H9 (cell line): ENCODE measurements at regions not wholly inside any gene's neighbourhood (a gene's known extent, or its start where the extent isn't known, plus 50 kb on each side); places are given as distances from the start of the nearest gene placed in this dataset.

Source experiments
- DNase-seq: peaks from one replicate; pipeline ENCODE4 v3.0.0-alpha.2; 2017
- H2AFZ ChIP-seq: one replicate; pipeline ENCODE4 v1.6.1; 2013; ENCODE audit warnings: mild to moderate bottlenecking, low read length, control low read depth, moderate library complexity
- H2AK5ac ChIP-seq: 2 replicates; pipeline ENCODE4 v1.6.1; 2013; ENCODE audit warnings: low read length, control low read depth, mixed read lengths; ENCODE audit not compliant: insufficient read length
- H2BK120ac ChIP-seq: one replicate; pipeline ENCODE4 v1.6.1; 2013; ENCODE audit warnings: low read depth, mild to moderate bottlenecking, low read length, control low read depth, inconsistent platforms; ENCODE audit not compliant: poor library complexity, severe bottlenecking
- H2BK12ac ChIP-seq: 2 replicates; pipeline ENCODE4 v1.6.1; 2013; ENCODE audit warnings: low read length, control low read depth, mixed read lengths, low read depth; ENCODE audit not compliant: insufficient read length
- H2BK15ac ChIP-seq: 2 replicates; pipeline ENCODE4 v1.6.1; 2013; ENCODE audit warnings: low read depth, low read length, control low read depth
- H2BK20ac ChIP-seq: one replicate; pipeline ENCODE4 v1.6.1; 2013; ENCODE audit warnings: low read depth, mild to moderate bottlenecking, low read length, control low read depth, inconsistent platforms; ENCODE audit not compliant: poor library complexity, severe bottlenecking
- H2BK5ac ChIP-seq: 2 replicates; pipeline ENCODE4 v1.6.1; 2013; ENCODE audit warnings: low read length, control low read depth, mixed read lengths; ENCODE audit not compliant: insufficient read length
- H3K14ac ChIP-seq: 2 replicates; pipeline ENCODE4 v1.6.1; 2013; ENCODE audit warnings: low read length, control low read depth; ENCODE audit not compliant: insufficient read depth
- H3K18ac ChIP-seq: 2 replicates; pipeline ENCODE4 v1.6.1; 2013; ENCODE audit warnings: low read depth, mild to moderate bottlenecking, mixed read lengths, low read length, control low read depth; ENCODE audit not compliant: insufficient read length
- H3K23ac ChIP-seq: 2 replicates; pipeline ENCODE4 v1.6.1; 2013; ENCODE audit warnings: low read length, control low read depth, mixed read lengths, low read depth; ENCODE audit not compliant: insufficient read length
- H3K23me2 ChIP-seq: 2 replicates; pipeline ENCODE4 v1.6.1; 2013; ENCODE audit warnings: low read depth, mild to moderate bottlenecking, mixed read lengths, low read length, control low read depth; ENCODE audit not compliant: insufficient read length, poor library complexity, severe bottlenecking
- H3K27ac ChIP-seq: 2 replicates; pipeline ENCODE4 v1.5.1; 2013; ENCODE audit warnings: low read length, control low read depth, mixed read lengths, low read depth; ENCODE audit not compliant: insufficient read length
- H3K27me3 ChIP-seq: 2 replicates; pipeline ENCODE4 v1.6.1; 2013; ENCODE audit warnings: low read length, control low read depth, inconsistent platforms; ENCODE audit not compliant: insufficient read depth
- H3K4ac ChIP-seq: 2 replicates; pipeline ENCODE4 v1.6.1; 2013; ENCODE audit warnings: low read depth, mild to moderate bottlenecking, control low read depth, inconsistent platforms, low read length, moderate library complexity
- H3K4me1 ChIP-seq: 2 replicates; pipeline ENCODE4 v1.6.1; 2013; ENCODE audit warnings: low read length, control low read depth, inconsistent platforms; ENCODE audit not compliant: insufficient read depth
- H3K4me2 ChIP-seq: 2 replicates; pipeline ENCODE4 v1.6.1; 2013; ENCODE audit warnings: low read length, control low read depth, mixed read lengths; ENCODE audit not compliant: insufficient read length, insufficient read depth
- H3K56ac ChIP-seq: 2 replicates; pipeline ENCODE4 v1.6.1; 2013; ENCODE audit warnings: low read depth, mild to moderate bottlenecking, mixed read lengths, low read length, control low read depth; ENCODE audit not compliant: insufficient read length
- H3K79me1 ChIP-seq: 2 replicates; pipeline ENCODE4 v1.6.1; 2013; ENCODE audit warnings: low read depth, mild to moderate bottlenecking, moderate library complexity, low read length, control low read depth, inconsistent platforms; ENCODE audit not compliant: insufficient read depth, poor library complexity, severe bottlenecking
- H3K79me2 ChIP-seq: 2 replicates; pipeline ENCODE4 v1.6.1; 2013; ENCODE audit warnings: low read length, control low read depth, inconsistent platforms; ENCODE audit not compliant: insufficient read depth
- H3K9ac ChIP-seq: 2 replicates; pipeline ENCODE4 v1.6.1; 2013; ENCODE audit warnings: low read length, control low read depth, mixed read lengths; ENCODE audit not compliant: insufficient read length; ENCODE audit errors: extremely low read depth
- H3K9me3 ChIP-seq: one replicate; pipeline ENCODE4 v1.6.1; 2013; ENCODE audit warnings: low read depth, low read length, inconsistent platforms; ENCODE audit not compliant: control insufficient read depth
- H3T11ph ChIP-seq: one replicate; pipeline ENCODE4 v1.6.1; 2013; ENCODE audit warnings: mild to moderate bottlenecking, low read length, control low read depth, inconsistent platforms
- H4K20me1 ChIP-seq: one replicate; pipeline ENCODE4 v1.6.1; 2013; ENCODE audit not compliant: control insufficient read depth, insufficient read length, insufficient read depth
- H4K5ac ChIP-seq: 2 replicates; pipeline ENCODE4 v1.6.1; 2013; ENCODE audit warnings: low read depth, mild to moderate bottlenecking, mixed read lengths, low read length, control low read depth; ENCODE audit not compliant: insufficient read length
- H4K8ac ChIP-seq: replicated peaks from 2 replicates; pipeline ENCODE4 v1.6.1; 2013; ENCODE audit warnings: low read length, control low read depth, mixed read lengths, low read depth; ENCODE audit not compliant: insufficient read length
- H4K91ac ChIP-seq: 2 replicates; pipeline ENCODE4 v1.6.1; 2013; ENCODE audit warnings: low read depth, mild to moderate bottlenecking, moderate library complexity, mixed read lengths, low read length, control low read depth; ENCODE audit not compliant: insufficient read length
- H3K27ac Mint-ChIP-seq, 3 experiments: 2 replicates in 2 of 3; 3 replicates in 1 of 3; pipeline ENCODE4 v1.8.0; 2020 to 2021; ENCODE audit warnings: mixed read lengths in 3 of 3, mild to moderate bottlenecking in 1 of 3, moderate library complexity in 1 of 3
- H3K27me3 Mint-ChIP-seq: 2 replicates; pipeline ENCODE4 v1.8.0; 2021; ENCODE audit warnings: low read depth, mild to moderate bottlenecking, moderate library complexity, mixed read lengths
- H3K36me3 Mint-ChIP-seq, 3 experiments: 2 replicates in 2 of 3; 3 replicates in 1 of 3; pipeline ENCODE4 v1.8.0; 2020 to 2021; ENCODE audit warnings: low read depth in 3 of 3, mixed read lengths in 3 of 3; ENCODE audit not compliant: insufficient read depth in 1 of 3
- H3K4me1 Mint-ChIP-seq, 2 experiments: 2 replicates each; pipeline ENCODE4 v1.8.0; 2020; ENCODE audit warnings: mixed read lengths in 2 of 2
- H3K4me3 Mint-ChIP-seq, 2 experiments: 2 replicates in 1 of 2; 3 replicates in 1 of 2; pipeline ENCODE4 v1.8.0; 2020 to 2021; ENCODE audit warnings: mild to moderate bottlenecking in 2 of 2, mixed read lengths in 2 of 2, moderate library complexity in 1 of 2
- H3K9me3 Mint-ChIP-seq, 2 experiments: 2 replicates in 1 of 2; 3 replicates in 1 of 2; pipeline ENCODE4 v1.8.0; 2020; ENCODE audit warnings: mild to moderate bottlenecking in 2 of 2, mixed read lengths in 2 of 2, moderate library complexity in 1 of 2
- WGBS: extraction: QIAGEN DNeasy Blood & Tissue Kit; methylation state at CpG from one replicate; pipeline ENCODE4 v1.1.7; 2013; ENCODE audit warnings: missing lambda C conversion rate, low lambda C conversion rate, mixed read lengths; ENCODE audit not compliant: insufficient read length; ENCODE audit errors: extremely low coverage; 5-methylcytosine and 5-hydroxymethylcytosine counted together
- TF ChIP-seq, protein P1 (sequence below): fragments of 200-600 bp; sonication (generic); conservative IDR thresholded peaks from 3 replicates; pipeline ENCODE4 v1.8.0; 2021; ENCODE audit warnings: antibody characterized with exemption, mild to moderate bottlenecking

DNA sequence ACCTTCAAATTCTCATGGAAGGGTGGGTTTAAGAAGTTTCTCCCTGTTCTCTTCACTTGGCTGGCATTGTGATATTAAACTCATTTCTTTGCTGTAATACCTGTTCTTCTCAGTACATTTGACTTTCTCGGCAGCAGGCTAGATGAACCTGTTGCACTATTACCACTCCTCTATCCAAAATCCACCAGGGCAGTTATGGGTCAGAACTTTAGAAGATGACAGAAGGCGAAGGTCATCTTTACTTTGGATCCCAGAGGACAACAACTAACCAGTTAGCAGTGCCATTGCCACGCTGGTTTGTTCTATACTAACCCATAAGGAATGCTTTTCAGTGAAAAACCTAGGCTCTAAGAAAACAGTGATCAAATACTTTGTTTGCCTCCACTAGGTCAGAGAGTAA is 901.0 kb downstream of the TSN start:
- WGBS, result no CpG with 5 or more reads among the region's 3 CpGs
- H3K4ac ChIP-seq, result no peak overlapping the region

More for the DNA sequence above, 901.0 kb downstream of the TSN start:
- H3K23ac ChIP-seq, result no peak overlapping the region
- H2BK5ac ChIP-seq, result no peak overlapping the region
- H3K9ac ChIP-seq, result no peak overlapping the region
- peaks cover 12% of the 10 kb centered on the region for H3K4me1 ChIP-seq
- H2BK20ac ChIP-seq, result no peak overlapping the region
- no peak for DNase-seq
- H3T11ph ChIP-seq, result no peak overlapping the region
- no peak overlapping the region for H3K4me2 ChIP-seq
- H2AK5ac ChIP-seq, result no peak overlapping the region
- peak overlapping the region in 2 of 3 experiments; percentile 52 to 95; a peak in 4 of 7 replicates for H3K27ac Mint-ChIP-seq
- H3K79me1 ChIP-seq, result no peaks in the 10 kb centered on the region
- H4K5ac ChIP-seq, result no peak overlapping the region
- no peak overlapping the region for H4K91ac ChIP-seq
- TF ChIP-seq, protein P1, sequence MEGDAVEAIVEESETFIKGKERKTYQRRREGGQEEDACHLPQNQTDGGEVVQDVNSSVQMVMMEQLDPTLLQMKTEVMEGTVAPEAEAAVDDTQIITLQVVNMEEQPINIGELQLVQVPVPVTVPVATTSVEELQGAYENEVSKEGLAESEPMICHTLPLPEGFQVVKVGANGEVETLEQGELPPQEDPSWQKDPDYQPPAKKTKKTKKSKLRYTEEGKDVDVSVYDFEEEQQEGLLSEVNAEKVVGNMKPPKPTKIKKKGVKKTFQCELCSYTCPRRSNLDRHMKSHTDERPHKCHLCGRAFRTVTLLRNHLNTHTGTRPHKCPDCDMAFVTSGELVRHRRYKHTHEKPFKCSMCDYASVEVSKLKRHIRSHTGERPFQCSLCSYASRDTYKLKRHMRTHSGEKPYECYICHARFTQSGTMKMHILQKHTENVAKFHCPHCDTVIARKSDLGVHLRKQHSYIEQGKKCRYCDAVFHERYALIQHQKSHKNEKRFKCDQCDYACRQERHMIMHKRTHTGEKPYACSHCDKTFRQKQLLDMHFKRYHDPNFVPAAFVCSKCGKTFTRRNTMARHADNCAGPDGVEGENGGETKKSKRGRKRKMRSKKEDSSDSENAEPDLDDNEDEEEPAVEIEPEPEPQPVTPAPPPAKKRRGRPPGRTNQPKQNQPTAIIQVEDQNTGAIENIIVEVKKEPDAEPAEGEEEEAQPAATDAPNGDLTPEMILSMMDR, result no peak
- H2BK120ac ChIP-seq, result no peak overlapping the region
- no peak overlapping the region for H4K8ac ChIP-seq
- no peak overlapping the region for H3K27ac ChIP-seq
- no peaks in the 10 kb centered on the region; a peak in 1 of 7 replicates for H3K36me3 Mint-ChIP-seq
- H3K4me3 Mint-ChIP-seq, result no peak overlapping the region; a peak in 1 of 5 replicates
- no peak overlapping the region for H3K14ac ChIP-seq
- no peaks in the 10 kb centered on the region; the same call in 1 of the 2 replicates for H3K27me3 ChIP-seq
- H3K56ac ChIP-seq, result no peak overlapping the region
- no peak overlapping the region for H3K18ac ChIP-seq
- H3K9me3 ChIP-seq, result no peaks in the 10 kb centered on the region
- H2AFZ ChIP-seq, result no peak overlapping the region
- H2BK12ac ChIP-seq, result no peak overlapping the region
- H3K4me1 Mint-ChIP-seq, result peaks cover 53 to 60% of the 10 kb centered on the region in 2 experiments
- no peaks in the 10 kb centered on the region for H3K79me2 ChIP-seq
- peaks cover 5% of the 10 kb centered on the region for H3K23me2 ChIP-seq
- no peaks in the 10 kb centered on the region for H3K27me3 Mint-ChIP-seq
- H4K20me1 ChIP-seq, result no peaks in the 10 kb centered on the region
- H3K9me3 Mint-ChIP-seq, result no peaks in the 10 kb centered on the region
- H2BK15ac ChIP-seq, result no peak overlapping the region
